ENCODE measurements at regions not wholly inside any gene's neighbourhood (a gene's known extent, or its start where the extent isn't known, plus 50 kb on each side); places are given as distances from the start of the nearest gene placed in this dataset.
"Not testable (repeated sequence)": the region's sequence is repeated elsewhere in the genome, so short reads cannot be mapped to it uniquely, and the experiment has no call there.

DNA sequence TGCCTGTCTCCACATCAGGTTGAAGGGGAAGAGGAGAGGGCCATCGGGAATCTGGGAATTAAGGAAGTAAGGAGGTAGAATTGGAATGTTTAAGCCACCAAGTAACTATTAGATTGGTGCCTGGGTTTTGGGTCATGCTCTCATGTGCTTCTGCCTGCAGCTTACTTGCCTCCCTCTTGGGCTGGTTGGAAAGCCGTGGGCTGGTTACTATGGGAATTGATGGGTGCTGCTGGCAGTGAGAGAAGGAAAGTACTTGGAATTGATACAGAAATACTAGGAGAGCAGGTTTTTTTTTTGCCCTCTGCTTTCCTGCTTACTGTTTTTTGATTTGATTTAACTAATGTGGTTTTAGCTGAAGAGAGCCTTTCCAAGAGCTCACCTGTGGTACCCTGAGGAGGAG, 493.5 kb upstream of the RGS6 start:
- DNase-seq: no peak

GRCh38 chr14:71441126-71441525, 491.1 kb upstream of the RGS6 start:
- DNase-seq: no peak

DNA sequence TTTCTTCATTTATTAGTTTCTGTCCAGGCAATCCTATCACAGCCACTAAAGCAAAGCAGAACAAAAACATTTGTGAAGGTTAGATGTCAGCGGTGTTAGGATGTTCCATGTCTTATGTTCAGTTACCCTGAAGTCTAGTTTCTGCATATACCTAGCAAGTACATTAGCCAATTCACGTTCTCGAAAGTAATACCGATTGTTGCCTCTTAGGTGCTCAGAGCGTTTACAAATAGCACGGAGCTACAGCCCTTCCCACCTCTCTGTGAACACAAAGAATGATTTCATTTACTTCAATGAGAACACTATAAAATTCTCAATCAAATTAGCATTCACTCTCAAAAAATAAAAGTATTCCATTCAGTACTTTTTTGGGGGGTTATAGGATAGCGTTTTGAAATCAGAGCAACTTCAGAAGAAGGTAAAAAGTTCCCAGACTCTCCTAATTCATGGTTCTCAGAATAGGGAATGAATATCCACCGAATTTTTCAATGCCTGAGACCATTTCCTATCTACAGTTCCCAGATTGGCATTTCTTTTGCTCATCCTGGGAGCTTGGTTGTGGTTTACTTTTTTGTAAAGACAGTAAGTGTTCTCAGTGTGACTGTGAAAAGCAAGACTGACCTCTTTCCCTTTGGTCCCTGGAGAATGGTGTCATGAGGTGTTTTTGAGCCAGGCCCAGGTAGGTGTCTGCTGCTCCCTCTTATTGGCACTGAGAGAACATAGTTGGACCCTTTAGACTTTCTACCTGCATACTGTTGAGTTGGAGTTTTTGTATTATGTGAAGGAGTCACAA, 488.0 kb upstream of the RGS6 start:
- DNase-seq: no peak

DNA sequence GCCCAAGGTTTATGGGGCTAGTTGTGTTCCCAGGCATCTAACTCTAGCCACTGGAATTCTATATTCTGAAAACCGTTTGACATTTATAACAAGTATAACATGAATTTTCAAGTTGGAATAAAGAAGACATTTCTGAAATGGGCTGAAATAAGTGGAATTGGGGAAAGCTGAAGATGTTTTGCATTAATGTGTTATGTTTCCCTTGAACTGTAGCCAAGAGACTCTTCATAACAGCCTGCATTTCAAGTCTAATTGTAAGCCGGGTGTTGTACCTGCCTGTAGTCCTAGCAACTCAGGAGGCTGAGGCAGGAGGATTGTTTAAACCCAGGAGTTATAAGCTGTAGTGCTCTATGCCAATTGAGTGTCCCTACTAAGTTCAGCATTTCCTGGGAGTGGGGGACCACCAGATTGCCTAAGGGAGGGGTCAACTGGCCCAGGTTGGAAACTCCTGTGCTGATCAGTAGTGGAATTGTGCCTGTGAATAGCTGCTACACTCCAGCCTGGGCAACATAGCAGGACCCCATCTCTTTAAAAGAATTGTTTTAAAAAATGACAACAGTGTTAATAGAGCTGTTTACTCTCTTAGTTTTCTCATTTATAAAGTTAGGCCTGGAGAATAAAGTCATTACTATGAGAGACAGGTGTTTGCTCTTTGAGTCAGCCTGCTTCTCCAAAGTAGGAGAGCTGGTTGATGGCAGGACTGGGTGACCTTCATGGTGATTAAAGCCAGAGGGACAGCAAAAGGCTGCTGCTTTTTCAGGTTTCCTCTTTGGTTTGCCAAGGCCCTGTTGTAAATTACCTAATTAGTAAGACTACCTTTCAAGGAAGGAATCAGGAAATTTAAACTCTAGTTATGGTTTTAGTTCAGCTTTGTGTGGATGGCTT, 483.6 kb upstream of the RGS6 start:
- no peak for DNase-seq

DNA sequence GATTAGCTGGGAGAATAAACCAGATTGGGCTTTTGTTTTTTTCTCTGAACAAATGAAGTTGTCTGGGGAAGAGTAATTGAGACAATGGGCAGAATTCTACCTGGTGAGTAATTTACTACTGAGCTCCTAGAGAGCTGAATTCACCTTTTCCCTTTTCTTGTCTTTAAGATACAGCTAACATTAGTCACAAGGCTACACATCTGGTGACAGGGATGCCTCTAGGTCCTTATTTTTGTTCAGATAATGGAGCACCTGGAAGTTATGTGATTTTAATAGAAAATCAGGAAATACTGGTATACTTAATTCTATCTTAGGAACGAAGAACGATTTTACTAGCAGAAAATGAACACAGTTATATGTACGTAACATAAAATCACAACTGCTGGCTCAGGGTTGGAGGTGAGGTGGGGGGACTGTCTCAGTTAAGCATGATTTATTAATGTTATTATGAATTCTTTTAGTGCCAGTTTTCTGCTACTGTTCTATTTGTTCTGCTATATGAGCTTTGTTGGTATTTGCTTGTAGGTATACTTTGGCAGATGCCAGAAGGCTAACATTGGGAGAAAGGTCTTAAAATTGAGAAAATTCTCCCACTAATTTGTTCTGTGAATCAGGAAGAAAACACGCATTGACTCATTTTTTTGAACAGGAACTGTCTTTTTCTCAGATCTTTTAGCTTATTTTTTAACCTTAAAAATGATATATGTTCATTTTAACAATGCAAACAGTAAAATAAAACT, 482.7 kb upstream of the RGS6 start:
- no peak for DNase-seq

DNA sequence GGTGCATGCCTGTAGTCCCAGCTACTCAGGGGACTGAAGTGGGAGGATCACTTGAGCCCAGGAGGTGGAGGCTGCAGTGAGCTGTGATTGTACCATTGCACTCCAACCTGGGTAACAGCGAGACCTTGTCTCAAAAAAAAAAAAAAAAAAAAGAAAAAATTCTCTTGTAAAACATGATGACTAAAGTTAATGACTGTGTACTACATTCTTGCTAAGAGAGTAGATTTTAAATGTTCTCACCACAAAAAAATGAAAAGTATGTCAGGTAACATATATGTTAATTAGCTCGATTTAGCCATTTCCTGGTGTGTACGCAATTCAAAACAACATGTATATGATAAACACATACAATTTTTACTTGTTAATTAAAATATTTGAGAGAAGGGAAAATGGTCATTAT, 480.7 kb upstream of the RGS6 start:
- no peak for DNase-seq

- no peak for DNase-seq
These were observed 479.7 kb upstream of the RGS6 start for GRCh38 chr14:71452539-71452938.

DNA sequence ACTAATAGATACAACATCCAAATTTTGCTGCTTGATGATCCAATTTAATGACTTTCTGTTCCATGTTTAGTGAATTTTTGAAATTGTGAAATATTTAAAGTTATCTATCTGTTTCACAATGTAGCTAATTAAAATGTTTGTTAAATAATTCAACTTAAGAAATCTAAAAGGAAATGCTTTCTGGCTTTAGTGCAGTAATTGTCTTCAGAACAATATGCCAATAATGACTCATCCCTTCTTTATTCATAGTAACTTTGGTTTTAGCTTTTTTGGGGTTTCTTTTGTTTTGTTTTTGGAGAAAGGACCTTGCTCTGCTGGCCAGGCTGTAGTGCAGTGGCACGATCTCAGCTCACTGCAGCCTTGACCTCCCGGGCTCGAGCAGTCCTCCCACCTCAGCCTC, 479.2 kb upstream of the RGS6 start:
- DNase-seq: no peak

- no peak for DNase-seq
These were observed 478.2 kb upstream of the RGS6 start for GRCh38 chr14:71454010-71454409.

GRCh38 chr14:71454513-71455332, 477.5 kb upstream of the RGS6 start:
- DNase-seq: no peak

- no peak for DNase-seq
These were observed 472.1 kb upstream of the RGS6 start for GRCh38 chr14:71460091-71460490.

- not testable (repeated sequence) for DNase-seq
These were observed 470.6 kb upstream of the RGS6 start for GRCh38 chr14:71461617-71462016.

DNA sequence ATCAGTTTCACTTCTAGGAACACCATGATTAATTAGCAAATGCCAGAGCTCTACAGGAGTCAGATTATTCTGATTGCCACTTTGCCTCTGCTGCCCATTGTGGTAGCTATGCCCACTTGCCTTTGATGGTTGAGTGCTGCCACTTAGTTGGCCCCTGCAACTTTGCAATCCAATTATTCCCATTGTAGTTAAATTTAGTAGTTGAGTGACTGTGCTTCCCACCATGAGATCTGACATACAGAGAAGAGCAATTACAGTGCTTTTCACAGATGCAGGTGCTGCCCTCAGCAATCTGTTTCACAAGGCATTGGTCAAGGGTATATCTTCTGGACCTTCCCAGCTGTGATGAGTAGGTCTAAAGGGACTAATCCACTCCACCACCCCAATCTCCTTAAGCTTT, 468.4 kb upstream of the RGS6 start:
- DNase-seq: no peak

GRCh38 chr14:71464840-71465239, 467.4 kb upstream of the RGS6 start:
- DNase-seq: no peak

GRCh38 chr14:71465316-71465715, 466.9 kb upstream of the RGS6 start:
- DNase-seq: no peak

DNA sequence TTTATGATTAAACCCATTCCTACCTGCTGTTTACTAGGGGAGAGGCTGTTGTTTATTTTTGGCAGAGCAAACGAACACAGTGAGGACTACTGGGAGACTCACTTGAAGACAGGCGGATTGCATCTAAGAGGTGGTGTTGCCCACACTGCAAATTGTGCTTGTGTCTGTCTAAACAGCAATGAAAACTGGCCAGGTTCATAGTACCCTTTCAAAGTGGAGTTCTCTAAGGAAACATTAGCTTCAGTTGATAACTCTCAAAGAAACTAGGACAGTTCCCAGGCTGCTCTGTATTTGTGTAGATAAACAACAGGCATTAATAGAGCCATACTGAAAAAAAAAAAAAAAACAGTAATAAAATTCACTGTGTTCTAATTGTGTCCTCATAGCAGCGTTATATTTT, 466.0 kb upstream of the RGS6 start:
- peak; percentile 23 for DNase-seq

- DNase-seq: no peak
These were observed 465.3 kb upstream of the RGS6 start for GRCh38 chr14:71466946-71467345.

DNA sequence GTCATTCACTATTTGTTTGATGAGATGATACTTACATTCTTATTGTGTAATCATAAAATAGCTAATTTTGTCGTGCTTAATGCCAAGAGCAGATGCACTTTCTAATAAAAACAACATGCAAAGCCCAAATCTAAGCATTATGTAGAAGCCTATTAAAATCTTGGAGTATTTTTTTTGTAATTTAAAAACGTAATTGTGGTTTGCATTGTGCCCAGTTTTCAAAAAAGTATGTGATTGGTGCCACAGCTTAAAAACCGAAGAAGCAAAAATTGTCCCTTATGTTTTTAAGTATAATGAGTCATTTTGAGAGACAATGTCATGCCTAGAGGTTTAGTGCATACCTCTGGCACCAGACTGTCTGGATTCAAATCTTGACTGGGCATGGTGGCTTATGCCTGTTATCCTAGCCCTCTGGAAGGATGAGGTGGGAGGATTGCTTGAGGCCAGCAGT, 464.8 kb upstream of the RGS6 start:
- DNase-seq: no peak

DNA sequence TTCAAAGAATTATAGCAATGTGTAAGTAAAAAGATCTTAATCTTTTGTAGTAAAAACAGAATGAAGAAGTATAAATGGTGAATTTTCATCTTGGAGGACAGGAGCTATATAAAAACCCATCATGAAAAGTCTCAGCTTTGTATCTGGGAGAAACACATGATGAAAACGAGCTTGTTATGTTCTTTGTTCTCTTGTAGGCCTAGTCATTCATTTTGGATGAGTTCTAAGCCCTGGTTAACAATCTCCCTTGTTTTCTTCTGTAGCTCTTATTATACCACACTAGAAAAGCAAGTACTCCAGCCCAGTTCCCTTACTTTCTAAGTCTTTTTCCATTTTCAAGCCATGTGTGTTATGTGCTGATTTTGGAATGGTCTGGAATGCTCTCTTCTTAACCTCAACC, 463.5 kb upstream of the RGS6 start:
- DNase-seq: no peak

DNA sequence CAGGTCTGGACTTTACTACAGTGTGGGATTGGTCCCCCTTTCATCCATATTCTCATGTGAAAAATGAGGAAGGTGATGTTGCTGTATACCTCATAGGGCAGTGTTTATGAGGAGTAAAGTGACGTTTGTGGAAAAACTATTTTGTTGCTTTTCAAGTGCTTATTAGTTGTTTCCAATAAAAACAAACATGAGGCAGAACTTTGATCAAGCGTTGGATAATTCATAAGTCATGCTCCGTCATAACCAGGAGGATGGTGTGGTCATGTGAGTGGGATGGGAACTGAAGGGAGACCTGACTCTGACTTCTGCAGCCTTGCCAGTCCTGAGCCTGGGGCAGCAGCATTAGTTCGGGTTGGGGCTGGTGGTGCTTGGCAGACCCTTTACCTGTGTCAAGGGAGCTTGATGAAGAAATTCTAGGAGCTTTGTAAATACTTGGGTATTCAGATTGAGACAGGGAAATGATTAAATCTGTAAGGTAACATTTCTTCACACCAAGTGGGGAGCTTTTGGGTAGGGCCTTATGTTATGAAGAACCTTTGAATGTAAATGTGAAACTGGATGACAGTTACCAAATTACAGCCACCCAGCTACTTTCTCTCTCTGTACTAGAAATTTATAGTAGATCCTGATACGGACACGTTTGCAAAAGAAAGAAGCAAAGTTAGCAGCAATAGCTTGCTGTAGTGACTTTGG, 462.4 kb upstream of the RGS6 start:
- DNase-seq: no peak

DNA sequence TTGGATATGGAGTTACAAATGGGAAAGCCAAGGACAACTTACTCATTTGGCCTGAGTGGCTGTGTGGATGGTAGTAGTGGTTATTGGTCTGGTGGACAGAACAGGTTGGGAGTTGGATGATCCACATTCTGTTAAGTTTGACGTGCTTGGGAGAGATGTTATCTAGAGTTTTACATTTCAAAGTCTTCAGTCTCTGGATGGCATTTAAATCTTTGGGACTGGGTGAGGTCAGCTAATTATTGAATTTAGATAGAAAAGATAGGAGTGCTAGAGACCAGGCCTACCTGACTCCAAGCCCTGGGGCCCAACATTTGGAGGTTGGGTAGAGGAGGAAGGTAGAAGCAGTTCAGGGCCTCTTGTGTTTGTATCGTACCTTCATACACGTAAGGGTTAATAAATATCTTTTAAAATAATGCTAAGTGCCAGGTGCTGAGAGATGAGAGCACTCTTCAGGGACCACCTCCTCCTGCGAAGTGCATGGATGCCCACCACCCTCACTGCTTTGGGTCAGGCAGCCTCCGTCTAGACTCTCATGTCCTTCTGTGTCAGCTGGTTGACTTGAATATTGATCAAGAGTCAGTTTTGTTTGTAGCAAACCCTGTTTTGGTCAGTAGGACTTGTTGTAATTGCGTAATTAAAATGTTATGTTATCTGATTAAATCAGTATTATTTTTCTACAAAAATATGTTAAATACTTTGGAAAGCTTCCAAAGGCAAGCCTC, 460.4 kb upstream of the RGS6 start:
- DNase-seq: no peak
